Stimulated activated naive CD8-positive, alpha-beta T cell treated with anti-CD3 and anti-CD28 coated beads, Interleukin-15, Interleukin-2, amounts not matched to agents 100 ng/mL and 50 ng/mL, for 24 hours (primary cell): ENCODE measurements at regions not wholly inside any gene's neighbourhood (a gene's known extent, or its start where the extent isn't known, plus 50 kb on each side); places are given as distances from the start of the nearest gene placed in this dataset.
"Not testable (repeated sequence)": the region's sequence is repeated elsewhere in the genome, so short reads cannot be mapped to it uniquely, and the experiment has no call there.

Source experiments
- H3K27ac Mint-ChIP-seq: one replicate; pipeline ENCODE4 v1.8.0; 2021; ENCODE audit warnings: mild to moderate bottlenecking, mixed read lengths
- H3K27me3 Mint-ChIP-seq: one replicate; pipeline ENCODE4 v1.8.0; 2021; ENCODE audit warnings: mixed read lengths
- H3K36me3 Mint-ChIP-seq: one replicate; pipeline ENCODE4 v1.8.0; 2021; ENCODE audit warnings: low read depth, mixed read lengths
- H3K4me1 Mint-ChIP-seq: one replicate; pipeline ENCODE4 v1.8.0; 2021; ENCODE audit warnings: low read depth, mixed read lengths
- H3K4me3 Mint-ChIP-seq: one replicate; pipeline ENCODE4 v1.8.0; 2021; ENCODE audit warnings: mild to moderate bottlenecking, mixed read lengths
- H3K9me3 Mint-ChIP-seq: one replicate; pipeline ENCODE4 v1.8.0; 2021; ENCODE audit warnings: mixed read lengths

DNA sequence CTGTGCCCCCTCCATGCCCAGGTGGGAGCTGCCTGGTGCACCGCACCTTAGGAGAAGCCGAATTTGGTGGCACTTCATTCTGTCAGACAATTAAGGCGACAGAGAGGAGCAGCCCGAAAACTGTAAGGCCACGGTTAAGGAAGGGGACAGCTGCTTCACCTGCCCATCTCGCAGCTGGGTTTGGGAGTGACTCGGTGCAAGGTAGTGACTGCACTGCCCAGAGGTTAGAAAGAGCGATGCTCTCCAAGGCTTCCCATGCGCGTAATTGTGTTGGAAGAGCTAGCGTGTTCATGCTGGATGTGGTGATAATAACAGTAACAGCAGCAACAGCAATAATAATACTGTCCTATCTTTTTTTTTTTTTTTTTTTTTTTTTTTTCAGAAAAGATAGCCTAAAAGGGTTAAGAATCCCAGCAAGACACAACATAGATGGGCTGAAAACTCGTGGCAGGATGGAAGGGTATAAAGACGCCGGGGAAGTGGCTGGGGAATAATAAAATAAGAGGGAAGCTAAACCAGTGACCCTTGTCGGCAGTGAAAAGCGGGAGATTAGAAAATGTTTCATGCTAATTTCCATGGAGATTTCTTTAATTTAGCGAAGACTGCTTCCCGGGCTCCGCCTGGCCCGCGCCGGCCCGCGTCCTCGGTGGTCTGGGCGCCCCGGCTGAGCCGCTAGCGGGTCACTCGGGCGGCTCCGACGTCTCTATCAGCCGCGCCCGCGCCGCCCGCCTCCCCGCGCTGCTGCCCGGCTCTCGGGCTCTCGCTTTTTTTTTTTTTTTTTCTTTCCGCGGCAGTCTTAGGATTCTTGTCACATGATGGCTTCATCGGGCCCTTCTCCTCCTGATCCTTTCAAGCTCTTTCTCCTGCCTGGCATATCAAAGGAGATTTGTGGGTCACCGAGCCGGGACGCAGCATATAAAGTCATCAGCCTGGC is 617.1 kb downstream of the NR2F2 start:
- Mint-ChIP-seq H3K27ac (no peak overlapping the region), H3K36me3 (no peaks in the 10 kb centered on the region), H3K9me3 (peaks cover 7% of the 10 kb centered on the region), H3K4me3 (no peak overlapping the region), H3K27me3 (peaks cover 42% of the 10 kb centered on the region), H3K4me1 (no peaks in the 10 kb centered on the region)

DNA sequence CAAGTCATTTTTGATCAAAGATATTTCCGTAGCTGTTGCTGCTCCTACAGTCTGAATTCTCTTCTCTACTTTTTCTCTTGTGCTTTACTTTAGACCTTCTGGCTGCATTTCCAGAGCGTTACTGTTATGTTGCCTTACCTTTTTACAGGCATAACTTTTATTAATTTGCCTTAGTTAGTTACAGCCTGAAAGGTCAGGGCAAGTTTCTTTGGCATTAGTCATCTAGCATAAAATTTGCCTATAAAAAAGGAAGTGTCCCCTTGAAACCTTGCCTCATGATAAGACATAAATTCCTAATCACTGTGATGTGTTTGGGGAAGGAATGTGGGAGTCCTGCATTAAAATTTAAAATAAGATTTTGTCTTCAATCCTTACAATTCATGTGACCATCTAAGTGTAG is 618.5 kb downstream of the NR2F2 start:
- no peaks in the 10 kb centered on the region for H3K4me1 Mint-ChIP-seq
- H3K9me3 Mint-ChIP-seq: peaks cover 7% of the 10 kb centered on the region
- no peaks in the 10 kb centered on the region for H3K36me3 Mint-ChIP-seq
- H3K4me3 Mint-ChIP-seq: no peak overlapping the region
- H3K27ac Mint-ChIP-seq: no peak overlapping the region
- H3K27me3 Mint-ChIP-seq: peaks cover 42% of the 10 kb centered on the region

- Mint-ChIP-seq H3K27ac (no peak overlapping the region), H3K36me3 (no peaks in the 10 kb centered on the region), H3K4me3 (no peak overlapping the region), H3K4me1 (no peaks in the 10 kb centered on the region), H3K27me3 (no peaks in the 10 kb centered on the region), H3K9me3 (peaks cover 7% of the 10 kb centered on the region)
These were observed 628.2 kb downstream of the NR2F2 start for GRCh38 chr15:96958721-96959120.

GRCh38 chr15:96959501-96959900 is 629.0 kb downstream of the NR2F2 start:
- Mint-ChIP-seq H3K4me1 (no peaks in the 10 kb centered on the region), H3K27me3 (no peaks in the 10 kb centered on the region), H3K36me3 (no peaks in the 10 kb centered on the region)

DNA sequence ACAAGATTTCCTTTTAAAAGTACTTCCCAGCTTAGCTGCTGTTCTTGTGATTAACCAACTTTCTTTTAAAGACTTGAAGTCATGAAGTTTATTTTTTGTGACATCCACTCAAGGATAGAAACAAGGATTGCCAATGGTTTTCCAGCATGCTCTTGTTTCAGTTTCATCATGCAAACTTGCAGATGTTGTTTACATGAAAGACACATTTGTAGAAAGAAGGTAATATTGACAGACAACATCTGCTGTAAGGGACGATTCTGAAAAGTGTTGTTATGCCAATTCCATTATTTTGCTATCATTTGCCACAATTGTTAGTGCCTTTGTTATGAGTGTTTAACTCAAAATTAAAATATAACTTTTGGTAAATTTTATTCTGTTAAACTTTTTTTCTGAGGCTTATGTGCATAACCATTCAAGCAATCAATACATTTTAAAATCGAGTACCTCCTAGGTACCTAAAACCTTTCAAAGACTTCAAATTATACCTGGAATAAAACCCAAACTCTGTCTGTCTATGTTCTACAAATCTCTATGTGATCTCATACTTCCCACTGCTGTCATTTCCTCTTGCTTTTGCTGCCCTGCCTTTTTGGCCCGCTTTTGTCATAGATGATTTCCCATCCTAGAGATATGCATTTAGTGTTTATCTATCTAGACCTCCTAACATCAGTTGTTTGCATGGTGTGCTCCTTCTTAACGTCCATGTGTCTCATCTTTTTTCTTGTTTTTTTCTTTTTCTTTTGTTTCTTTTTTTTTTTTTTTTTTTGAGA is 630.4 kb downstream of the NR2F2 start:
- Mint-ChIP-seq H3K27ac (no peak overlapping the region), H3K4me1 (no peaks in the 10 kb centered on the region), H3K4me3 (no peak overlapping the region), H3K27me3 (no peaks in the 10 kb centered on the region), H3K36me3 (no peaks in the 10 kb centered on the region), H3K9me3 (peaks cover 3% of the 10 kb centered on the region)

More at GRCh38 chr15:96959501-96959900, 629.0 kb downstream of the NR2F2 start:
- Mint-ChIP-seq H3K27ac (no peak overlapping the region), H3K9me3 (peaks cover 7% of the 10 kb centered on the region), H3K4me3 (no peak overlapping the region)

- Mint-ChIP-seq H3K27ac (no peak overlapping the region), H3K36me3 (no peaks in the 10 kb centered on the region), H3K9me3 (peaks cover 5% of the 10 kb centered on the region), H3K4me1 (no peaks in the 10 kb centered on the region), H3K27me3 (no peaks in the 10 kb centered on the region), H3K4me3 (no peak overlapping the region)
These were observed 636.1 kb downstream of the NR2F2 start for GRCh38 chr15:96966554-96966953.

- H3K4me1 Mint-ChIP-seq: no peaks in the 10 kb centered on the region
- H3K27me3 Mint-ChIP-seq: no peaks in the 10 kb centered on the region
- no peak overlapping the region for H3K27ac Mint-ChIP-seq
- peaks cover 10% of the 10 kb centered on the region for H3K9me3 Mint-ChIP-seq
- no peaks in the 10 kb centered on the region for H3K36me3 Mint-ChIP-seq
- no peak overlapping the region for H3K4me3 Mint-ChIP-seq
These were observed 639.5 kb downstream of the NR2F2 start for GRCh38 chr15:96969732-96970710.

- peaks cover 10% of the 10 kb centered on the region for H3K9me3 Mint-ChIP-seq
- no peak overlapping the region for H3K4me3 Mint-ChIP-seq
- no peaks in the 10 kb centered on the region for H3K27me3 Mint-ChIP-seq
- H3K4me1 Mint-ChIP-seq: no peaks in the 10 kb centered on the region
- H3K36me3 Mint-ChIP-seq: no peaks in the 10 kb centered on the region
- H3K27ac Mint-ChIP-seq: no peak overlapping the region
These were observed 641.7 kb downstream of the NR2F2 start for GRCh38 chr15:96972201-96972600.

GRCh38 chr15:96974761-96975160 is 644.3 kb downstream of the NR2F2 start:
- Mint-ChIP-seq H3K4me3 (no peak overlapping the region), H3K4me1 (no peaks in the 10 kb centered on the region), H3K9me3 (peaks cover 5% of the 10 kb centered on the region), H3K27me3 (no peaks in the 10 kb centered on the region), H3K36me3 (no peaks in the 10 kb centered on the region), H3K27ac (no peak overlapping the region)

GRCh38 chr15:96977886-96978285 is 647.4 kb downstream of the NR2F2 start:
- no peaks in the 10 kb centered on the region for H3K27me3 Mint-ChIP-seq
- H3K9me3 Mint-ChIP-seq: peaks cover 4% of the 10 kb centered on the region
- H3K36me3 Mint-ChIP-seq: no peaks in the 10 kb centered on the region
- H3K4me3 Mint-ChIP-seq: no peak overlapping the region
- H3K27ac Mint-ChIP-seq: no peak overlapping the region
- H3K4me1 Mint-ChIP-seq: no peaks in the 10 kb centered on the region

GRCh38 chr15:96978937-96979473 is 648.5 kb downstream of the NR2F2 start:
- Mint-ChIP-seq H3K9me3 (peaks cover 3% of the 10 kb centered on the region), H3K4me3 (no peak overlapping the region), H3K27me3 (no peaks in the 10 kb centered on the region), H3K27ac (no peak overlapping the region), H3K36me3 (no peaks in the 10 kb centered on the region), H3K4me1 (no peaks in the 10 kb centered on the region)

DNA sequence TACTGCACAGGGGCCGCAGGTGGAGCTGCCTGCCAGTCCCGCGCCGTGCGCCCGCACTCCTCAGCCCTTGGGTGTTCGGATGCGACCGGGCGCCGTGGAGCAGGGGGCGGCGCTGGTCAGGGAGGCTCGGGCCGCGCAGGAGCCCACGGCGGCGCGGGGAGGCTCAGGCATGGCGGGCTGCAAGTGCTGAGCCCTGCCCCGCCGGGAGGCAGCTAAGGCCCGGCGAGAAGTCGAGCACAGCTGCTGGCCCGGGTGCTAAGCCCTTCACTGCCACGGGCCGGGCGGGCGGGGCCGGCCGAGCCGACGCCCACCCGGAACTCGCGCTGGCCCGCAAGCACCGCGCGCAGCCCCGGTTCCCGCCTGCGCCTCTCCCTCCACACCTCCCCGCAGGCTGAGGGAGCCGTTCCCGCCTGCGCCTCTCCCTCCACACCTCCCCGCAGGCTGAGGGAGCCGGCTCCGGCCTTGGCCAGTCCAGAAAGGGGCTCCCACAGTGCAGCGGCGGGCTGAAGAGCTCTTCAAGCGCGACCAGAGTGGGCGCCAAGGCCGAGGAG is 653.7 kb downstream of the NR2F2 start:
- H3K4me3 Mint-ChIP-seq, H3K27ac Mint-ChIP-seq, H3K4me1 Mint-ChIP-seq, H3K36me3 Mint-ChIP-seq, H3K27me3 Mint-ChIP-seq: not testable (repeated sequence)
- peaks cover 11% of the 10 kb centered on the region for H3K9me3 Mint-ChIP-seq

DNA sequence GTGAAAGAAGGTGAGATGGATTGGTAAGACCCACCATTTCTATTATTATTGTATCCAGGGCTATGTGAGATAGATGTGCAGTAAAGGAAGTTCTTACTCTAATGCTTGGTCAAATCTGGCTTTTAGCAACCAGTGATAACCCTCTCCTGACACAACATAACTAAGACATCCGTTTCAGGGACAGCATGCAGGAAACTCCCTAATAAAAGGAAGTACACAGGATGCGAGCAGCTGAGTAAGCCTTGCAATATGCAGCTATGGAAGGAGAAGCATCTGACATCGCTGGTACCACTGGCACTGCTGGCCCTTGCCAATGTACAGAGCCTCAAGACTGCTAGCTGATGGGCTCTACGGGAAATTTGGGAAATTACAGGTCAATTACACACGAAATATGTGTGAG is 662.3 kb downstream of the NR2F2 start:
- H3K27me3 Mint-ChIP-seq: no peaks in the 10 kb centered on the region
- no peaks in the 10 kb centered on the region for H3K4me1 Mint-ChIP-seq
- no peak overlapping the region for H3K27ac Mint-ChIP-seq
- peaks cover 16% of the 10 kb centered on the region for H3K9me3 Mint-ChIP-seq
- H3K36me3 Mint-ChIP-seq: no peaks in the 10 kb centered on the region
- no peak overlapping the region for H3K4me3 Mint-ChIP-seq

DNA sequence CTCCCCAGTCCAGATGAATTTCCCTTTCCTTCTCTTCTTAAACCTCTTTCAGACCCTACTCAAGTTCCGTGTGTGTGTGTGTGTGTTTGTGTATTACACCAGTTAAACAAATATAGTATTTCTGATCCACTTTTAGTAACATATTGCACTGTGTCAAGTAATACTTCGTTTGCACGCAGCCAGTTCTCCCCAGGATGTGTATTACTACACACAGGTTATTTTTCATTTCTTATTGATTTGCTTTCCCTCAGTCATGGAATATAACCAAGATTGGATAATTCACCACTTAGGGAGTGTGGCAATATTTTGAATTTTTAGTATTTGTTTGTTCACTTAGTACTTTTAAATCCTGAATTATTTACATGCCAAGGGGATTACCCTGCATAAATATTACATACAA is 667.0 kb downstream of the NR2F2 start:
- Mint-ChIP-seq H3K36me3 (no peaks in the 10 kb centered on the region), H3K27me3 (no peaks in the 10 kb centered on the region), H3K27ac (no peak overlapping the region)

More for the DNA sequence above, 667.0 kb downstream of the NR2F2 start:
- Mint-ChIP-seq H3K4me1 (no peaks in the 10 kb centered on the region), H3K4me3 (no peak overlapping the region), H3K9me3 (peaks cover 9% of the 10 kb centered on the region)
